Activated CD4-positive, CD25-positive, alpha-beta regulatory T cell treated with anti-CD3 and anti-CD28 coated beads, Interleukin-2, amount 50 U/mL, for 16 hours (primary cell): ENCODE measurements at regions not wholly inside any gene's neighbourhood (a gene's known extent, or its start where the extent isn't known, plus 50 kb on each side); places are given as distances from the start of the nearest gene placed in this dataset.
A peak's percentile ranks its signal among the peaks of the same experiment; 100 is the strongest.
"Not testable (repeated sequence)": the region's sequence is repeated elsewhere in the genome, so short reads cannot be mapped to it uniquely, and the experiment has no call there.

ENCODE experiments used
- DNase-seq: peaks from one replicate; pipeline ENCODE4 v3.0.0-alpha.2; 2020; ENCODE audit warnings: low read depth, low spot score

DNA sequence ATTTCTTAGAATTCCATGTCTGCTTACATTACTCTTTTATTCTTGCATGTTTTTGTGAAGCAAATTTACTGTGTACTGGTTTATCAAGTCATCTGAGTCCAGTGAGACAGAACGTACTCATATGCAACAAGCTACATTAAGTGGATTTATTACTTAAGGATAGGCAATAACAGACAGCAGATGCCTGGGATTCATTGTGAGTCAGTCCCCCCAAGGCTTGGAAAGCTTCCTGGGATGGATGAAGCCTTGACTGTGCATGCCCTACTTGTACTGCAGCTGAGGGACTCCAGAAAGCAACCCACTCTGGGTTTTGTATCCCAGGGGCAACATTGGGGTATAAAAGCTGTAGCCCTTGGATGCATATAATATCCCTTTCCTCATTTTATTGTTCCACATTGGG is 113.4 kb upstream of the RAB18 start:
- no peak for DNase-seq

DNA sequence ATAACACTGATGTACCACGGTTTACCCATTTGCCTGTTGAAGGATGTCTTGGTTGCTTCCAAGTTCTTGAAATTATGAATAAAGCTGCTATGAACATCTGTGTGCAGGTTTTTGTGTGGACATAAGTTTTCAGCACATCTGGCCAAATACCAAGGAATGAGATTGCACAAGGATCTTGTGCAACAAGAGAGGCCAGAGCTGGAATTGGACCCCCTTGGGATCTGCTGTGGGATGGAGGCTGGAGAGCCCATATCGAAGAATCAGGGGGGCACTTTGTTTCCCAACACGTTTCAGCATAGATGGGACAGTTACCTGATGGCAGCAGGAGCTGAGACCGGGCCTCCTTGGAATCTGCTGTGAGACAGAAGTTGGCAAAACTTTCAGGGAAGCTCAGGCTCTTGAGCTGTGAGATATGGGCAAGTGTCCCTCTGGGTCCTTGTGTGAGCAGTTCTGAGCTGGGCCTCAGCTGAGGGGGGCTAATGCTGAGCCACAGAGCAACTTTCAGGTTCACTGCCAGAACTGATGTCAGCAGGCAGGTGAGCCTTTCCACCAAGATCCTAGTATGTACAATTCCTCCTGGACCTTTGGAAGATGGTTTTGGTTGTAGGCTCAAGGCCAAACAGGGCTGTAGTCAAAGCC is 115.2 kb upstream of the RAB18 start:
- no peak for DNase-seq

DNA sequence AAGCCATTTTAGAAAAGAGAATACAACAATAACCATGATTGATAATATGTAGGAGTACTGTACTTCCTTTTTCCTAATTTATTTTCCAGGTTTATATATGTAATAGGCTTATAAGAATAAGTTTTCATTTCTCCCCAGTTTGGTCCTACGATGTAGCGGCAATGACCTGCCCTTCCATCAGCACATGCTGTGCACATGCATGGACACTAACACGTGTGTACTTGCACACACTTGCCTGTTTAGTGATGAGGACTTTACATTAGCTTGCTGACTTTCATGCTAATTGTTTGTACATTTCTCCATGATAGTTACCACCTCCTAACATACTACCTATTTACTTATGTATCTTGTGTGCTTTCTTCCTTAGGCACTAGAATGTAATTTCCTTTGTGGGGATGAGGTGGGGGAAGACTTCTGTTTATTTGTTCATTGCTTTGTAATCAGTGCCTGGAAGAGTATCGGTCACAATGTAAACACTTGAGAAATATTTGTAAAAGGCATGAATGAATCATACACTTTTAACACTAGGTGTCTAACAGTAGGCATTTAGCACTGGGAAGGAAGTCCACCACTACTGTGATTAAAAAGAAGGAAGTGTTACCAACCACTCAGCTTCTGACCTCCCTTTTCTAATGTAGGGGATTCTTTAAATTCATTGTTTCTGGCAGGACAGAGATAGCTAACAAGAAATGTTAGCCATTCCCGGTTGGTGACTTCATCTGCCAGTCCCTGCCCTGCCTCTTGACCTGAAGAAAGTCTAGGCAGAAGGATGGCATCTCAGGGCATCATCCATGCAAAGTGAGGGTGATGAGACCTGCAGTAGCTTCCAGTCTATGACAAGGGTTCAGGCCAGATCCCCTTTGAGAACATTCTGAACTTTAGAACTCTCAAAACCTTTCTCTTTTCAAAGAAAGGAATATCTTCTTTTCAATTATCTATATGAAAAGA is 120.2 kb upstream of the RAB18 start:
- no peak for DNase-seq

DNA sequence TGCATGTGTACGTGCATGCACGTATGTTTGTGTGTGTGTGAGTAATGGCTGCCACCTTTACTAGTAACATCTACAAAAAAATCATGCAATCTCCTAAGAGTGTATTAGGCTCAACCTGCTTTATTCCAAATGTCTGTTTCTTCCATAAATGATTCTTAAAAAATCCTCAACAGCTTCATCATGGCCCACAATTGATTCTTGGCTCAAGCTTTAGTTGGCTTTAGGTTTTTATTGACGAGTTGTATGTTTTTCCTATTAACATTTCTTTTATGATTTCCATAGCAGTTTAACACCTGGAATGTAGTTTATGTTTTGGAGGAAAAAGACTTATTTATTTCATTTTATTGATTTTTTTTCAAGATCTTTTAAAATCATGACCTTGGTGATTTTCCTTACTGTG is 121.9 kb upstream of the RAB18 start:
- DNase-seq, result no peak

DNA sequence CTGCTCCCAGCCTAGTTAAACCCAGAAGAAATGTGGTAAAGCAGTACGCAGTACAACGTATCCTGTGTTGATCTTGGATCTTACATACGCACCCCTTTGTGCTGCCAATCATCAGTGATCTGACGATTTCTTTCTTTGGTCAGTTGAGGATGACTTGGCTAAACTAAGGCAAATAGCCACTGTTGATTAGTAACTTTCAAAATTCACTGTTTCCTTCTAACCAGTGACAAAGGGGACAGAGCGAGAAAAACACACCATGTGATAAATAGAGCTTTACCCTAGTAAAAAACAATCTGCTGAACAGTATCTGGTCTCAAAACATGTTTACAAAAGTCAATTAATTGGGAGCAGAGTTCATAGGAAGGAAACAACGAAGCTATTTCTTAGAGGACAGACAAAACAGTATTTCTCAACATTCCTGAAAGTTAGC is 123.2 kb upstream of the RAB18 start:
- no peak for DNase-seq

DNA sequence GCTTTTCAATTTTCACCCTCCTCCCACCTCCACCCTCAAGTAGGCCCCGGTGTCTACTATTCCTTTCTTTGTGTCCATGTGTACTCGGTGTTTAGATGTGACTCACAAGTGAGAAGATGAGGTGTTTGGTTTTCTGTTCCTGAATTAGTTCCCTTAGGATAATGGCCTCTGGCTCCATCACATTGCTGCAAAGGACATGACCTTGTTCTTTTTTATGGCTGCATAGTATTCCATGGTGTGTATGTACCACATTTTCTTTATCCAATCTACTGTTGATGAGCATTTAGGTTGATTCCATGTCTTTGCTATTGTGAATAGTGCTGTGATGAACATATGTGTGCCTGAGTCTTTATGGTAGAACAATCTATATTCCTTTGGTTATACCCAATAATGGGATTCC is 125.1 kb upstream of the RAB18 start:
- DNase-seq, result not testable (repeated sequence)

DNA sequence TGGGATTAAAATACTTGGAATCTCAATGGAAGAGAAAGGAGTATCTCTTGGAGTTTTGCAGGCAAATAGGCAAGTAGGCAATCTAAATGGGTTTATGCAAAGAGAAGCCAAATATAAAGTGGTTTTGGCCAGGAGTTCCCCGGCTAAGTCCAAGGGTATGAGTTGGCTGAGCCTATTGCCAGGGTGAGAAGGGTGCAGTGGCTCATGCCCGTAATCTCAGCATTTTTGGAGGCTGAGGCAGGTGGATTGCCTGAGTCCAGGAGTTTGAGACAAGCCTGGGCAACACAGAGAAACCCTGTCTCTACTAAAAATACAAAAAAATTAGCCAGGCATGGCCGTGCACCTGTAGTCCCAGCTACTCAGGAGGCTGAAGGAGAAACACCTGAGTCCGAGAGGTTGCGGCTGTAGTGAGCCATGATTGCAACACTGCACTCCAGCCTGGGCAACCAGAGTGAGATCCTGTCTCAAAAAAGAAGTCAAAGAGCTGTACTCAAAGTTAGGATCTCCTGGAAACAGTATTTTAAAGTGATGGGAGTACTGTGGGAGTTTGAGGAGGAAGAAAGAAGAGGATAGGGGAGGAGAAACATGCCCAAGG is 130.4 kb upstream of the RAB18 start:
- no peak for DNase-seq

DNA sequence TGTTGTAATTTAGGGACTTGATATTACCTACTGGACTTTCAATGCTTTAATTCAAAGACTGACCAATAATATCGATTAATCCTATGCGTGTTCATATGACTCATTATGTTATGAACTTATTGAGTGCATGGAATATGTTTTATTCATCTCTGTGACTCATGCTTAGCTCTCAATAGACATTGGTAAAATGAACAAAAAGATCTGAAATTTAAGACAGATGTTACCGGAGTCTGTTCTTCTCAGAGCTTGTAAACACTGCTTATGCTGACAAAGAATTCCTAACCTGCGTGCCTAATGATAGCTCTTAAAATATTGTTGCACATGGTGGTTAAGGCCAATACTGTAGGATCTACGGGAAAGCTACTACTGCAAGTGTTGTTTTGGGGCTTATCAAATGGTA is 131.5 kb upstream of the ACBD5 start:
- no peak for DNase-seq

DNA sequence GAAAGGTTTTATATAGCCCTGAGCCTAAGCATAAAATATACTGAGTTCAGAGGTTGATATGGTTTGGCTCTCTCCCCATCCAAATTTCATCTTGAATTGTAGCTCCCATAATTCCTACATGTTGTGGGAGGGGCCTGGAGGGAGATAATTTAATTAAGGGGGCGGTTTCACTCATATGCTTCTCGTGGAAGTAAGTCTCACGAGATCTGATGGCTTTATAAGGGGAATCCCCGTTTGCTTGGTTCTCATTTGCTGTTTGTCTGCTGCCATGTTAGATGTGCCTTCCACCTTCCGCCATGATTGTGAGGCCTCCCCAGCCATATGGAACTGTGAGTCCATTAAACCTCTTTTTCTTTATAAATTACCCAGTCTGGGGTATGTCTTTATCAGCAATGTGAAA is 130.8 kb upstream of the ACBD5 start:
- DNase-seq, result not testable (repeated sequence)

DNA sequence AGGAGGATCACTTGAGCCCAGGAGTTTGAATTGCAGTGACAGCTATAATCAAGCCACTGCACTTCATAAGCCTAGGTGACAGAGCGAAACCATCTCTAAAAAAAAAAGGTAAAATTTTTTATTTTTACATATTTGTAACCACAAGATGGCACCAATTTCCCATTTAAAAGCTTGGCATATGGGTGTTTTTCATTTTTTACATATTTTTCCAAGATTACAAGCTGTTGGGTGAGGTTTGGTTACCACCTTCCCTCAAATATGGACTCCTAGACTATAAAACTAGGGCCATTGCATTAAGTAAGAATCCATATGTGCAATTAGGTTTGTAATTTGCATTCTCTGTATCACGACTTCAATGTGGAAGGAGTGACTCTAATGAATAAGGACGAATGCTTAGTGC is 129.3 kb upstream of the ACBD5 start:
- DNase-seq, result no peak

DNA sequence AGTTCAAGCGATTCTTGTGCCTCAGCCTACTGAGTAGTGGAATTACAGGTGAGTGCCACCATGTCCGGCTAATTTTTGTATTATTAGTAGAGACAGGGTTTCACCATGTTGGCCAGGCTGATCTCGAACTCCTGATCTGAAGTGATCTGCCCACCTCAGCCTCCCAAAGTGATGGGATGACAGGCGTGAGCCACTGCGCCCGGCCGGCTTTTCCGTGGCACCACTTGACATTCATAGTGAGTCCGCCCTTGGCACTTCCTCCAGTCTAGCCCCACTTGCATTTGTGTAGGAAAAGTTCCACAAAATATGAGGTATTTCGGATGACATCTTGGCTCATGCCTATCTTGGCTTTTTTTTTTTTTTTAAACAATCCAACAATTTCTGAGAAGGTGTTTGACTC is 128.1 kb upstream of the ACBD5 start:
- no peak for DNase-seq

DNA sequence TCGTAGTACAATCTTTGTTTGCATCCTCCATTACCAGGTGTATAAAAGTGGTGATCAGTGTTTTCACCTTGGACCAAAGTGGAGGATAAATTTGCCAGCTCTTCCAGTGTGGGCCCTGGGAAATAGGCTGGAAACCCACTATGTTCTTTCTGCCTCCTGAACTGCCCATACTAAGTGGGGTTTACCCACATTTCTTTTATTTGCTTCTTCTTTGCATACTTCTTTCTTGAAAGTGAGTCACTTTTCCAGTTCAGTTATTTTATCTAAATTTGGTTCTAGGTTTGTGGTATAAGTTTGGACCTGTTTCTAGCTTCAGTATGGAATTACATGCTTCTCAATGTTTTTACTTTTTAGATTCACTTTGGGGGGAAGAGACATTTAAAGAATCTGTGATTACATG is 126.2 kb upstream of the ACBD5 start:
- no peak for DNase-seq

DNA sequence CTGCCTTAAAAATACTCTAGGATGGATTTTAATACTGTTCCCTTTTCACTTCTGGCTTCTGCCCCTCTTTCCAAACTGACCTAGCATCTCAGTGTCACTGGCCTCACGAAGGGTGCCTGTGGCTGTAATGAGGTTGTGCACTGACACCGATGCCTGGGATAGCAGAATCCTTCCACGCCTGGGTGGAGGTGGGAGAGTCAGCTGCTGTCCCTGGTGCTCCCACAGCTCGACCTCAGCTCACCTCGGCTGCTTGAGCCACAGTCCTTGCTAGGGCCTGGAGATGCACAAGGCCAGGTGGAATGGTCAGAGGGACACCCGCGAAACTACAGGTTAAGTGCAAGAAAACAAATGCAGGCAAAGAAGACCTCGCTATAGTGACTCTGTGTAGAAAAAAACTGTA is 123.4 kb upstream of the ACBD5 start:
- DNase-seq, result no peak

DNA sequence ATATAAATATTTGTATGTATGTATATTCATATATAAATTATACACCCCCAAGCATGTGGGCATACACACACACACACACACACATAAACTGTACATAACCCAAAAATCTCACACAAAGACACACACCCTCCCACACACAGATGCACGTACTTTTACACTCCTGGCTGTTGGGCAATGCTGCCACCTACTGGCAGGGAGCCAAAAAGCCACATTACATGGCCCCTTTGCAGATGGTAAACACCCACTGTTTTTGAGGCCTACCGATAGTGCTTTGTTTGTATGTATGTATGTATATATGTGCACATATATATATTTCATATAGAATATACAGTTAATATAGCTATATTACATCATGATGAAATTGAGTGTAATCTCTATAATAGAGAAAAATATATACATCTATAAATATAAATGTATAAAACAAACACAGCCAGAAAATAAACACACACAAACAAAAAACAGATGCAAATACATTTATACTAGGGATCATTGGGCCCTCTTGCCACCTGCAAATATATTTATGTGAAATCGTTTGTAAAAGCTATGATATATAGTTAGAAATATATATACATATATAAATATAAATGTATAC is 120.1 kb upstream of the ACBD5 start:
- peak; percentile 70 for DNase-seq

DNA sequence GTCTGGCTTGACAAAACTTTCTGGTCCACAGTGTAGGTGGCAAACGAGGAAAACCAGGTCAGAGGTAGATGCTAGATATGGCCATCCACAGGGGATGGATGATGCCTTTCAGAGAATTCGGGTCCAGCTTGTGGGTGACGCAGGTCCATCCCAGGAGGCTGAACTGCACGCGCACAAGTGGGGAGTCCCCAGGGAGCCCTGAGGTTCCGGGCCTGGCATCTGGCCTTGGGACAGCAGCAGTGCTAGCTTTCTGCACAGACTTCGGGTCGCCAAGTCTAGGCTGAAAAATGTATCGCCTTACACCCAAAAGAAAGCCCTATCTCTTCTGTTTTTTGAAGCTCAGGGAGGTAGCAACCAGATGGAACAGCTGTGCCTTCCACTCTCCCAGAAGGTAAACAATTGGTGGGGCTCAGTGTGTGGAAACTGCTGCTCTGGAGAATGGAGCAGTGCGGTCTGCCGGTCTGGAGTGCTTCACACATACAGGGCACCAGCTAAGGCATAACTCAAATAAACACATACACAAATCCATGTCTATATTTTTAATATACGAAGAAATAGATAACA is 119.3 kb upstream of the ACBD5 start:
- no peak for DNase-seq

DNA sequence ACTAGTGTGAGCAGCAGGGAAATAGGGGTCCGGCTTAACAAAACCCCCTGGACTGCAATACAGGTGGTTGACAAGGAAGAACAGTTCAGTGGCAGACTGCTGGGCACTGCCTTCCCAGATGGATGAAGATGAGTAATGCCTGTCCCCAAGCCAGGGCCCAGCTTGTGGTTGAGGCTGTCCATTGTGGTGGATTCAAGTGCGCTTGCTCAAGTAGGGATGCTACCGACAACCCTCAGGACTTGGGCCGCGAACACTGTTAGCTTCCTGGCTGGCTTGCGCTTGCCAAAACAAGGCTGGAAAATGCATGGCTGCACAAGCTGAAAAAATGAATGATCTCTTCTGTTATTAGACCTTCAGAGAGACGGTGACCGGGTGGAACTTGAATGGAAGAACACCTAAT is 116.1 kb upstream of the ACBD5 start:
- DNase-seq, result no peak

DNA sequence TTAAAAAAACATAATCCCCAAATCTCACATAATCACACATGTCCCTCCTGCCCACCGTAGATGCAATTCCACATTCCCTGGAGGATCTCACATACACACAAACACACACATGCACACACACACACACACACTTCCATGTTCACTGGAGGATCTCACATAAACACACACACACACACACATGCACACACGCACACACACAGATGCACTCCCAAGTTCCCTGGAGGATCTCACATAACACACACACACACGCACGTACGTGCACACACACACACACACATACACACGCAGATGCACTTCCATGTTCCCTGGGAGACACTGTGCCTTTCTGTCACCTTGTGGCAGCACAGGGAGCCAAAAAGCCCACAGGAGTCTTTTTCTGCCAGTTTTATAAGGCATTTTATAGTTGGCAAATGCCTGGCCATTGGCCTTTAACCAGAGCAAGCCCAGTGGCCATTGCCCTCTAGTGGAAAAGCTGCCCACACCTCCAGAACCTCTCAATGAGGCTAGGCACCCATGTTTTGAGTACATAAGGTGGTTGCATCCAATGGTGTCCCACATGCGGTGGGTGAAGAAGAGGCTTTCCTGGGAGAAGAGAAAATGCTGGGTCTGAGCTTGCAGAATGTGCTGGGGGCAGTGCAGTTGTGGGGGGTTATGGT is 115.4 kb upstream of the ACBD5 start:
- no peak for DNase-seq

DNA sequence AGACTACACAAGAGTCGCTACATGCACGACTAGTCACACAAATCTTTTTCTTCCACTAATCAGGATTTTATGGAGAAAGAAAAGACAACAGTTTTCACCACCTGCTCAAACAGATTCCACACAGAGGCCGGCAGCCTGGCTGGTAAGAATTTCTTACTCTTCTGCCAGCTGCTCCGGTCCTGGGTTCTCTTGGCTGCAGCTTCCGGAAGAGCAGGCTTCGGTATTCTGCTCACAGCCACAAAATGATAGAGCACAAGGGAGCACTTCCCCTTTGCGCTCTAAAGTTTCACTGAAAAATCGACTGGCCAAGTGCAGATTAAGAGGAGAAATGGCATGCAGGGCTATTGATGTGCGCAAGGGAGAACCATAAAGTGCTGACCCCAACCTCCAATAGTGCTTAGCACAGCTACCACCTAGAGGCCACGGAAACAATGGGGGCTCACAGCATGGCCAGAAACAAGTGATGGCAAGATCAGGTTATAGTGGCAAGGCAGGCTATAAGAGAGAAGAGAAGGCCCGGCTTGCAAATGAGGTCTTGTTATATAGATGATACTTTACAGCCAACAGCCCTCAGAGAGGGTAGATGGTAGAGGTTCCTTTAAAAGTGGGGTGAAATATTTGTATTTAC is 114.2 kb upstream of the ACBD5 start:
- DNase-seq, result not testable (repeated sequence)

DNA sequence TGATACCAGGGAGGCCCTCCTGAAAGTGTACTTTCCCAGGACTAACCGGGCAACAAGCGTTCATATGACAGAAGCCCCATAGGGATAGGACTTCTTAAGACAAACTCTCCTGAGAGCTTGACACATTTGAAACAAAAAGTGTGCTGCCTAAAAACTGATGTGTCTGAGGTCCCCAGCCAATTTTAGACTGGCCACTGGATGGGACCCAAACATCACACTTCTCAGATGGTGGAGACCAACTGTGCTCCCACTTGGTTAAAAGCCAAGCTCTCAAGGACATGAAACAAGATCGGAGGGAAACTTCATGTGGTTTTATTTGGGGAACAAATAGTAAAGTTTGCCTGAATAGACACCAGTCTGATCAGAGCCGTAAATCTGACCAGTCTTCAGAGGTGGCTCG is 113.5 kb upstream of the ACBD5 start:
- not testable (repeated sequence) for DNase-seq

DNA sequence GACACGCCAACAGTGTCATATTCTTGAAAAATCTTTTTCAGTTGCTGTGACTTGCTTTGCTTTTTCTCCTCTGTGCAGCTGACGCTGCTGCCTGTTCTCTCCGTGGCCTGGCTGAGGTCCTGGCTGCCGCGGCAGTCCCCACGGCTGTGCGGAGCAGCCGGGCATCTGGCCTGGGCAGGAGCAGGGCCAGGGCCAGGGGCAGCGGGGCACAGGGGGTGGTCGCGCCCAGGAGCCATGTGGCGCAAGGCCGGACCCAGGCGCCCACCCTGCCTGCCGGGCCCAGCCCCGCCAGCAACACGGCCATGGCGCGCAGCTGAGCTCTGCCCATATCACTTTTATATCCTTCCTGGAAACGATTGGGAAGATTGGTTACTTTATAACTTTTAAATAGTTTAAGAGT is 109.4 kb upstream of the ACBD5 start:
- DNase-seq, result no peak

DNA sequence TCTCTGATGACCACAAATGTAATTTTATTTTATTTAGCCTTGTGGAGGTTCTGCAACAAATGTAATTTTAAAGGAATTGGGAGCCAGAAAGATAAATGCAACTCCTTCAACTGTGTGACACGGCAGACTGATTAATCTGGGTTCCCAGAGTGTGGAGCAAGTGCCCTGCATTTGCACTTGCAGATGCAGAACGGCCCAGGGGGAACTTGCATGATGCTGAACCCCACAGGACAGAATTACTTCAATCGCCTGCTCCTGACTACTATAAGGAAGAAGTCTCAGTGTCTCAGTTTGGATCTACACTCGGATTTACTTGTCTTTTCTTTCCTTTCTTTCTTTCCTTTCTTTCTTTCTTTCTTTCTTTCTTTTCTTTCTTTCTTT is 107.2 kb upstream of the ACBD5 start:
- DNase-seq, result not testable (repeated sequence)
